ENCODE measurements at regions not wholly inside any gene's neighbourhood (a gene's known extent, or its start where the extent isn't known, plus 50 kb on each side); places are given as distances from the start of the nearest gene placed in this dataset.

GRCh38 chr5:3022665-3023064 is 271.2 kb upstream of the IRX2 start:
- DNase-seq: no peak

GRCh38 chr5:3020426-3020825 is 268.9 kb upstream of the IRX2 start:
- DNase-seq: no peak

- no peak for DNase-seq
Observed at GRCh38 chr5:3019045-3019444, 267.6 kb upstream of the IRX2 start.

DNA sequence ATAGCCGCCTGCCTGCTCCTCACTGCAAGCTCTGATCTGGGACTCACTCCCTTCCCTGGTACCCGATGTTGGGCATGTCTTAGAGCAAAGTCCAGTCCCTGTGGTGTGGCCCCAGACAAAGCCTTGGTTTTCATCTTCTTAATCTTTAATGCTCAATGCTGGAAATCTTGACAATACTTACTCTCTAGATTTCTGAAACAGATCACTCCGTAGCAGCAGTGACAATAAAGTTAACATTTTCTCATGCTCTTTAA is 260.2 kb upstream of the IRX2 start:
- DNase-seq: no peak

DNA sequence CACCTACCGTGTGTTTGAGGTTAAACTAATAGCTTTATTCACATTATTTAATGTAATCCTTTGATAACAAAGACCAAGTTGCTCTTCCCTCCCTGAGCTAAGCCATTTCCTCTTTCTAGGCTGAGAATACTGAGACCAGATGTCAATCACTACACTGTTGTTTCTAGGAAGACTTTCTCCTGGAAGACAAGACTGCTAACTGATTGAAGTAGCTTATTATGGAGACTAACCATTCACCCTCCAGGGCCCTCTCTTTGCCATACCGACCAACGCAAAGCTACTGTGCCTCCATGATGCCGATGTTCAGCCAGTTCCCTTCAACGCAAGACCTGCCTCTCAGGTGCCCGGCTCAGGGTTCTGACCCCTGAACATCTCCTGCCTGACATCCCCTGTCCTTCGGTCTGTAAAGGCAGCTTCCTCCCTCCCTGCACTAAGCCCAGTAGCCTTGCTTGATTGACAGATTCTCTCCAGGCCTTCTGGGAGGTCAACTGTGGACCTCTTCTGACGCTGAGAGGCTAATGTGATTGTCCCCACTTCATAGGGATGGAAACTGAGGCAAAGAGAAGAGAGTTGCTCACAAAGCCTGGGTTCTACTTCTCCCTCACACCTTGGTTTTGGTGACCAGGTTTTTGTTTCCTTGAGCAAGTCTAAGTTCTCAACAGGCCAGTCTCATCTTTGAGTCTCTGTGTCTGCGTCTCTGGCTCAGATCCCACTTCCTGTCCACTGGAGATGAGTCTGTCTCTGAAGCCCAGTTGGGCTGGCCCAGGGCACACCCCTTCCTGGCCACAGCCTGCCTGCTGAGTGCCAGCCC is 259.7 kb upstream of the IRX2 start:
- DNase-seq: no peak

- no peak for DNase-seq
Observed at GRCh38 chr5:3010301-3010952, 258.9 kb upstream of the IRX2 start.

- no peak for DNase-seq
Observed at GRCh38 chr5:3009605-3010004, 258.1 kb upstream of the IRX2 start.

- no peak for DNase-seq
Observed at GRCh38 chr5:3007577-3007976, 256.1 kb upstream of the IRX2 start.

GRCh38 chr5:3006961-3007551 is 255.6 kb upstream of the IRX2 start:
- DNase-seq: no peak

GRCh38 chr5:3006526-3006925 is 255.0 kb upstream of the IRX2 start:
- DNase-seq: no peak

GRCh38 chr5:3004361-3005080 is 253.0 kb upstream of the IRX2 start:
- no peak for DNase-seq

- DNase-seq: no peak
Observed at GRCh38 chr5:3002230-3002629, 250.8 kb upstream of the IRX2 start.

- DNase-seq: no peak
Observed at GRCh38 chr5:3000631-3001030, 249.2 kb upstream of the IRX2 start.

GRCh38 chr5:2999926-3000325 is 248.4 kb upstream of the IRX2 start:
- no peak for DNase-seq

GRCh38 chr5:2998106-2998505 is 246.6 kb upstream of the IRX2 start:
- DNase-seq: no peak

DNA sequence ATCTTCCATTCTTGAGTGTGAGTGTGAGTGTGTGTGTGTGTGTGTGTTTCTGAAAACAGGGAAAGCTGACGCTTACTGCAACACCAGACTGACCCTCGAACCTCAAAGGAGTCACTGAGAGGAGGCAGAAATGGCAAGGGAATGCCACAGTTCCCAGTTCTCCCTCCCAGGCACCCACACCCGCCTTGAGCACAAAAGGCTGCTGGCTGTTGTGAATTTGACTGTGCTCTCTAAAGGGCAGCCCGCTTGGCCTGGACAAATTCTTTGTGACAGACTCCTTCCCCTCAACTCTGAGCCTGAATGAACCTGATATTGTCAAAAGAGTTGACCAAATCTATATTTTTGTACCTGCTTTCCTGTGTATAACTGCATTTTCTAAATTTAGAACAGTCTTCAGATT is 245.7 kb upstream of the IRX2 start:
- DNase-seq: no peak

- DNase-seq: no peak
Observed at GRCh38 chr5:2996687-2997086, 245.2 kb upstream of the IRX2 start.

DNA sequence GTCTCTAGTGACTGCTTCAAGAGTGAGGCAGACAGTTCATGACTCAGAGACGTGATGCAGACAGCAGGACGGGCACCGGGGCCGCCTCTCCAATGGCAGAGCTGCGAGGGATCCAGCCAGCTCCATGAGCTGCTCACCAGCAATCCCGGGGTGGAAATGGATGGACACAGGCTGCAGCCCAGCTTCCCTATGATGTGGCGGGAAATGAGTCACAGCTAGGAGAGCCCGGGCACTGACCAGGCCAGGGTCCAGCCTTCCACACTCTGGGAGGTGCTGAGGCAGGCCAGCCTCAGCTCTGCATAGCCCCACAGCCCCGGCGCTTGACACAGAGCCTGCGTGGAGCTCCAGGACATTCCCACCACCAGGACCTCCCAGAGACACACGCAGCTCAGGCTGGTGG is 244.8 kb upstream of the IRX2 start:
- DNase-seq: no peak

DNA sequence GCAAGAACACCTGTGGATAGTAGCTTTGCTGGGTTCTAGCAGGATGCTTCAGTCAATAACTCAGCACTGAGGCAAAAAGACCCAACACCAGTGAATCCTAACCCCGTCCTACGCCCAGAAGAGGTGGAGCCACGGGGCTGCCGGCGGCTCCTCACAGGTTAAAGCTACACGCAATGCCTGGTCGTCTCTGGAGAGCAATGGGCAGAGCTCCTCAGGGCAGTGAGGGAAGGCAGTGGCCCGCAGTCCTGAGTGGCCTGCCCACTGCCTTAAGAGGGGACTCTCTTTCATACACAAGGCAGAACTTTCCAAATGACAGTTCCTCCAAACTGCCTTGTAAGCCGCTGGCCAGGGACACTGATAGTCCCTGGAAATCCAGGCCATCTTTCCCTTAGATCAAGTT is 244.2 kb upstream of the IRX2 start:
- DNase-seq: no peak

GRCh38 chr5:2995035-2995434 is 243.6 kb upstream of the IRX2 start:
- DNase-seq: no peak

DNA sequence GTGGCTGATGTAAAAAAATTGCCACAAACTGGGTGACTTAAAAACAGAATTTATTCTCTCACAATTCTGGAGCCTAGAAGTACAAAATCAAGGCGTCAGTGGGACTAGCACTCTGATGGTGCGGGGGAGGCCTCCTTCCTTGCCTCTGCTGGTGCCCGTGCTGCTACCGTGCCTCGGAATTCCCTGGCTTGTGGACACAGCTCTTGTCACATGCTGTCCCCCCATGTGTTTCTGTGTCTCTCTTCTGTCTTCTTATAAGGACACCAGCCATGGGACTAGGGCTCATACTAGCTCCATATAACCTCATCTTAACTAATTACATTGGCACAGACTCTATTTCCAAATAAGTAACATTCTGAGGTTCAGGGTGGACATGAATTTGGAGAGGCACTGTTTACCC is 242.3 kb upstream of the IRX2 start:
- DNase-seq: no peak

- DNase-seq: no peak
Observed at GRCh38 chr5:2993301-2993700, 241.8 kb upstream of the IRX2 start.

DNA sequence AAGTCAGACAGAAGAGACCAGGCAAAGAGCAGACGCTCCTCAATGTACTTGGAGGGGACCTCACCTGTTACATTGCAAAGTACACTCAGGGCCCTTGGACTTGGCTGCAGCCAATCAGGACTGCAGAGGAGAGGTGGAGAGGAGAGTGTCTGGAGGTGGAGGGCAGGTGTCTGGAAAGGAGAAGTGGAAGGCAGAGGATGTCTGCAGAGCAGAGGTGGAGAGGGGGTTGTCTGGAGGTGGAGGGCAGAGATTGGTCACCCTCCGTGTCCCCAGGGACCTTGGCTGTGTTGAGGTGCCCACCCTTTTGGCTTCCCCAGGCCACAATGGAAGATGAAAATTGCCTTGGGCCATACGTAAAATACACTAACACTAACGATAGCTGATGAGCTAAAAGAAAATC is 241.3 kb upstream of the IRX2 start:
- DNase-seq: no peak
